Body of pancreas (tissue), 4 donors: ENCODE measurements at regions not wholly inside any gene's neighbourhood (a gene's known extent, or its start where the extent isn't known, plus 50 kb on each side); places are given as distances from the start of the nearest gene placed in this dataset.

Experiments used
- CTCF ChIP-seq, 7 experiments: fragments of 450-650 bp in 4 of 7; fragments of 200-600 bp in 3 of 7; sonication (generic) in 3 of 7; IDR thresholded peaks; one replicate each; pipeline ENCODE4 v1.5.1; 2016 to 2019; ENCODE audit warnings: antibody characterized with exemption in 7 of 7
- POLR2A ChIP-seq, 3 donors: fragments of 450-650 bp; IDR thresholded peaks; one replicate each; pipeline ENCODE4 v1.6.1; 2016; ENCODE audit warnings: antibody characterized with exemption in 3 of 3, mild to moderate bottlenecking in 2 of 3

GRCh38 chr1:30519201-30519763 lies 204.1 kb downstream of the MATN1 start:
- TF ChIP-seq CTCF (IDR thresholded peaks at IDR 0.05) (no peak), POLR2A (IDR thresholded peaks at IDR 0.05) (no peak)
